HEK293T (cell line): ENCODE measurements at regions not wholly inside any gene's neighbourhood (a gene's known extent, or its start where the extent isn't known, plus 50 kb on each side); places are given as distances from the start of the nearest gene placed in this dataset.

Experiments used
- SP1 ChIP-seq: fragments of 450-650 bp; IDR thresholded peaks from 2 replicates; pipeline ENCODE4 v1.6.1; 2017
- TARDBP ChIP-seq: fragments of 450-650 bp; IDR thresholded peaks from 2 replicates; pipeline ENCODE4 v1.6.1; 2016

- TF ChIP-seq TARDBP (no peak), SP1 (no peak)
Observed at GRCh38 chr6:21680611-21681010, 87.1 kb downstream of the SOX4 start.
